ENCODE measurements at regions not wholly inside any gene's neighbourhood (a gene's known extent, or its start where the extent isn't known, plus 50 kb on each side); places are given as distances from the start of the nearest gene placed in this dataset.
A peak's percentile ranks its signal among the peaks of the same experiment; 100 is the strongest.

DNA sequence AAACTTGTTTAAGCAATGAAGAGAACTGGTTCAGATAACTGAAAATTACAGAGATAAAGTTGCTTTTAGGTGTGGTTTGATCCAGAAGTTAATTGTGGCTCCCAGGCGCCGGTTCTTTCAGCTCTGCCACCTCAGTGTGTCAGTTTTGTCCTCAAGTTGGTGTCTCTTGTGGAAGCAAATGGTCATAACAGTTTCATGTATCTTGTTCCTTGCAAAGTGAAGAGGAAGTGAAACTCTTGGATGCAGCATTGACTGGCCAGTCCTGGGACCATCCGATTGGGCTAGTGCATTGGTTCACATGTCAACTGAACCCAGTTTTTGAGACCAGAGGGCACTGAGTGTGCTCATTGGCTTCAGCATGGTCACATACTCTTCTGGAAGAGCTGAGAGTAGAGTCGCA, 181.4 kb upstream of the GRM7 start:
- Histone ChIP-seq H3K36me3 (ENCODE audit: control insufficient read depth, insufficient read depth, low read length) (no peaks in the 10 kb centered on the region), H3K4me3 (ENCODE audit: low read length) (no peak overlapping the region), H3K27ac (ENCODE audit: low read depth, low read length) (no peak overlapping the region), H3K9me3 (ENCODE audit: control insufficient read depth, low read length) (no peaks in the 10 kb centered on the region), H3K9ac (ENCODE audit: extremely low read depth, low read length, poor library complexity, severe bottlenecking) (no peak overlapping the region), H3K27me3 (ENCODE audit: control insufficient read depth, insufficient read depth, low read length, poor library complexity, severe bottlenecking) (no peaks in the 10 kb centered on the region), H3K4me1 (ENCODE audit: control insufficient read depth, insufficient read depth, low read length) (no peaks in the 10 kb centered on the region)
- TF ChIP-seq, protein P1, sequence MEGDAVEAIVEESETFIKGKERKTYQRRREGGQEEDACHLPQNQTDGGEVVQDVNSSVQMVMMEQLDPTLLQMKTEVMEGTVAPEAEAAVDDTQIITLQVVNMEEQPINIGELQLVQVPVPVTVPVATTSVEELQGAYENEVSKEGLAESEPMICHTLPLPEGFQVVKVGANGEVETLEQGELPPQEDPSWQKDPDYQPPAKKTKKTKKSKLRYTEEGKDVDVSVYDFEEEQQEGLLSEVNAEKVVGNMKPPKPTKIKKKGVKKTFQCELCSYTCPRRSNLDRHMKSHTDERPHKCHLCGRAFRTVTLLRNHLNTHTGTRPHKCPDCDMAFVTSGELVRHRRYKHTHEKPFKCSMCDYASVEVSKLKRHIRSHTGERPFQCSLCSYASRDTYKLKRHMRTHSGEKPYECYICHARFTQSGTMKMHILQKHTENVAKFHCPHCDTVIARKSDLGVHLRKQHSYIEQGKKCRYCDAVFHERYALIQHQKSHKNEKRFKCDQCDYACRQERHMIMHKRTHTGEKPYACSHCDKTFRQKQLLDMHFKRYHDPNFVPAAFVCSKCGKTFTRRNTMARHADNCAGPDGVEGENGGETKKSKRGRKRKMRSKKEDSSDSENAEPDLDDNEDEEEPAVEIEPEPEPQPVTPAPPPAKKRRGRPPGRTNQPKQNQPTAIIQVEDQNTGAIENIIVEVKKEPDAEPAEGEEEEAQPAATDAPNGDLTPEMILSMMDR (conservative IDR thresholded peaks at IDR 0.05), result peak; percentile 21
- Mint-ChIP-seq H3K27ac (no peak overlapping the region), H3K4me1 (peaks cover 6% of the 10 kb centered on the region), H3K9me3 (no peaks in the 10 kb centered on the region), H3K27me3 (ENCODE audit: insufficient read depth) (no peaks in the 10 kb centered on the region), H3K36me3 (ENCODE audit: low read depth) (no peaks in the 10 kb centered on the region), H3K4me3 (no peak overlapping the region)
- no peak for DNase-seq
- WGBS, 2 experiments (ENCODE audit: insufficient coverage in 1 of 2, insufficient read length in 1 of 2), result 89 to 100% methylated on average over 3 to 4 of the region's 4 CpGs

DNA sequence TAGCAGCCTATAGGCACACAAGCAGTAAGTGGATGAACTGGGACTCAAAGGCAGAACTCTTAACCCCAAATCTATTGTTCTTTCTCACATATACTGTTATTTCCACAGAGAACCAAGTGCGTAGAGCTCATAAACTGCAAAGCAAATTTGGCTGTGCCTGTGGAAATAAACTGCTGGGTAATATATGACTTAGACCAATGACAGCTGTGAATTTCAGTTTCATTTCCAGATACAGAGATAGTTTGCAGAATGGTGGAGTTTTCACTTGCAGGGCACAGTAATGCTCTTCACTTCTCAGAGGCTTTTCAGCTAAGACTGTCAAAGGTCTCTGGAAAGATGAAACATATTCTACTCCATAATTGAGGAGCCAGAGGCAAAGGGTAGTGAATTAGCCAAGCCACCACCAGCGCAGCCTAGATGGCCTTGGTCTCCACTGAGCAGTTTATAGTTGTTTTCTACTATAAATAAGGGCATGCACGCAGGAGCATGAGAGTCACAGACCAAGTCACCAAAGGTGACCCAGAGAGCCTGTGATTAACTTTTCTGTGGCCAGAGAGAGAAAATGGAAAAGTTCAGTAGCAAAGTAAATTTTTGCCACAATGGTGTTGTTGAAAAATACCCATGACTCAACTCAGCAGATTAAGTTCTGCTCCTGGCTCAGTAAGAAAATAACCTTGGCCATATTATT, 180.7 kb upstream of the GRM7 start:
- TF ChIP-seq, protein P1 (conservative IDR thresholded peaks at IDR 0.05), result no peak
- H3K4me3 ChIP-seq (ENCODE audit: low read length), result no peak overlapping the region
- H3K9me3 Mint-ChIP-seq, result no peaks in the 10 kb centered on the region
- H3K4me1 Mint-ChIP-seq, result peaks cover 6% of the 10 kb centered on the region
- H3K27me3 Mint-ChIP-seq (ENCODE audit: insufficient read depth), result no peaks in the 10 kb centered on the region
- no peak overlapping the region for H3K27ac Mint-ChIP-seq
- H3K4me1 ChIP-seq (ENCODE audit: control insufficient read depth, insufficient read depth, low read length), result no peaks in the 10 kb centered on the region
- no peak for DNase-seq
- no peak overlapping the region for H3K9ac ChIP-seq (ENCODE audit: extremely low read depth, low read length, poor library complexity, severe bottlenecking)
- H3K27me3 ChIP-seq (ENCODE audit: control insufficient read depth, insufficient read depth, low read length, poor library complexity, severe bottlenecking), result no peaks in the 10 kb centered on the region
- H3K27ac ChIP-seq (ENCODE audit: low read depth, low read length), result no peak overlapping the region
- no peaks in the 10 kb centered on the region for H3K9me3 ChIP-seq (ENCODE audit: control insufficient read depth, low read length)
- no peak overlapping the region for H3K4me3 Mint-ChIP-seq
- 93 to 100% methylated on average over 2 to 3 of the region's 3 CpGs for WGBS, 2 experiments (ENCODE audit: insufficient coverage in 1 of 2, insufficient read length in 1 of 2)
- no peaks in the 10 kb centered on the region for H3K36me3 Mint-ChIP-seq (ENCODE audit: low read depth)
- H3K36me3 ChIP-seq (ENCODE audit: control insufficient read depth, insufficient read depth, low read length), result no peaks in the 10 kb centered on the region

DNA sequence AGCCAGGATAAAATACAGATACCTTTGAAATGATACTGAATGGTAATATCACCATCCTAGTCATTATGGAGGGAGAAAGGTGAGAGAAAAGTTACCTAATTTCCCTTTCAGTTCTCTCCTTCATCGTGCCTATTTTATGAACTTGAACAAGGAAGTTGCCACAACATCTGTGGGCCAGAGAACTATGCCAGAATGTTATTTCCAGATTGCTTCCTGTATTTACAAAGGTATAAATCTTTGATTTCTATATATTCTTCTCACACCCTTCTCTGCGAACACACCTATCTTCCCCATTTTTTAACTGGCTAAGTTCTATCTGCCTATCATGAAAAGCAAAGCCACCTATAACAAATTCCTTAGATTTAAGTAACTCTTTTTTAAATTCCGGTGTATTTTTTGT, 163.6 kb upstream of the GRM7 start:
- DNase-seq, result no peak

More for the DNA sequence above, 163.6 kb upstream of the GRM7 start:
- WGBS, 2 experiments (ENCODE audit: insufficient coverage in 1 of 2, insufficient read length in 1 of 2), result 82 to 100% methylated on average over 1 to 2 of the region's 3 CpGs
- Histone ChIP-seq H3K4me1 (ENCODE audit: control insufficient read depth, insufficient read depth, low read length) (no peaks in the 10 kb centered on the region), H3K9me3 (ENCODE audit: control insufficient read depth, low read length) (no peaks in the 10 kb centered on the region), H3K4me3 (ENCODE audit: low read length) (no peak overlapping the region), H3K36me3 (ENCODE audit: control insufficient read depth, insufficient read depth, low read length) (no peaks in the 10 kb centered on the region), H3K27ac (ENCODE audit: low read depth, low read length) (no peak overlapping the region), H3K27me3 (ENCODE audit: control insufficient read depth, insufficient read depth, low read length, poor library complexity, severe bottlenecking) (no peaks in the 10 kb centered on the region), H3K9ac (ENCODE audit: extremely low read depth, low read length, poor library complexity, severe bottlenecking) (no peak overlapping the region)
- Mint-ChIP-seq H3K36me3 (ENCODE audit: low read depth) (no peaks in the 10 kb centered on the region), H3K4me3 (no peak overlapping the region), H3K27me3 (ENCODE audit: insufficient read depth) (no peaks in the 10 kb centered on the region), H3K9me3 (no peaks in the 10 kb centered on the region), H3K4me1 (no peaks in the 10 kb centered on the region), H3K27ac (no peak overlapping the region)
- TF ChIP-seq, protein P1 (conservative IDR thresholded peaks at IDR 0.05), result no peak

Measured in endodermal cell (in vitro differentiated cells).